ENCODE measurements at regions not wholly inside any gene's neighbourhood (a gene's known extent, or its start where the extent isn't known, plus 50 kb on each side); places are given as distances from the start of the nearest gene placed in this dataset.

DNA sequence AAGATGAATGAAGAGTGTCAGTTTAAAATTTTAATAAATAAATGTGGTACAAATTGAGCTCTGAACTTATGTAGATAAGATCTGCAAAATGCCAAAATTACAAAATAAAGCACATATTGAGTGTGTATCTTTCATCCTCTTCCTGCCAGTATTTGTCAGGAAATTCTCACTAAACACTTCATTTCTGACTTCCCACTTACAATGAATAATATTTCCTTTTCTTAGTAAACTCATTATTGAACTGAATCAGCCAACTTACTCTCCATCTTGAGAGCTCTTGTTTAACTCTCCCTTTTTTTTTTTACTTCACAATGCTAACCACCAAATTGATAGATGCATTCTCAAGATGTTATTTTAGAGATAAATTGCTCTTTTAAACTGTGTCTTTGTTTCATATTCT, 1230.2 kb downstream of the JRKL start:
- DNase-seq (no peak), ATAC-seq (ENCODE audit: low read depth) (no peak)
- Histone ChIP-seq H3K4me3 (ENCODE audit: insufficient read depth, low read depth, low read length) (no peak overlapping the region), H2BK5ac (ENCODE audit: low read depth, low read length, poor library complexity, severe bottlenecking) (no peak overlapping the region), H2BK20ac (ENCODE audit: low read depth, low read length) (no peak overlapping the region), H2AFZ (replicated peaks; ENCODE audit: low read length, poor library complexity) (no peak overlapping the region), H3K36me3 (ENCODE audit: control insufficient read depth, insufficient read depth, low read length) (no peaks in the 10 kb centered on the region), H3K9me3 (ENCODE audit: control insufficient read depth, insufficient read depth, low read length) (peaks cover 8% of the 10 kb centered on the region), H3K9ac (ENCODE audit: low read depth, low read length) (no peak overlapping the region), H3K4me2 (ENCODE audit: low read depth, low read length) (no peak overlapping the region), H3K14ac (replicated peaks; ENCODE audit: low read depth, low read length) (no peak overlapping the region), H3K4ac (ENCODE audit: low read depth, low read length) (no peak overlapping the region), H3K79me1 (ENCODE audit: low read depth in 1 of 2, low read length in 2 of 2) (no peaks in the 10 kb centered on the region), H3K56ac (ENCODE audit: extremely low read depth, insufficient read depth, low read length) (no peak overlapping the region), H2BK15ac (ENCODE audit: low read depth, low read length) (no peak overlapping the region), H4K20me1 (ENCODE audit: insufficient read depth, low read length) (no peaks in the 10 kb centered on the region), H4K8ac (ENCODE audit: low read depth in 2 of 2, low read length in 2 of 2) (no peak overlapping the region), H2AK9ac (replicated peaks; ENCODE audit: low read depth, low read length, poor library complexity) (no peak overlapping the region), H2BK120ac (ENCODE audit: low read depth, low read length) (no peak overlapping the region), H3K4me1 (ENCODE audit: control insufficient read depth, insufficient read depth, low read length) (no peaks in the 10 kb centered on the region), H2AK5ac (ENCODE audit: low read depth, low read length) (no peak overlapping the region), H3K27ac (ENCODE audit: insufficient read depth, low read length) (no peak overlapping the region), H3K23ac (ENCODE audit: low read depth, low read length) (no peak overlapping the region), H3K18ac (ENCODE audit: low read depth, low read length) (no peak overlapping the region), H3K27me3 (ENCODE audit: control insufficient read depth, insufficient read depth, low read length) (no peaks in the 10 kb centered on the region), H4K91ac (ENCODE audit: insufficient read depth, low read depth, low read length) (no peak overlapping the region), H4K5ac (ENCODE audit: low read depth, low read length) (no peak overlapping the region), H3K9me1 (ENCODE audit: insufficient read depth, low read length) (no peaks in the 10 kb centered on the region)
- POLR2A ChIA-PET (ENCODE audit: unreplicated experiment), result no interaction called here
- dilution Hi-C loops (cut with HindIII; ENCODE audit: low sequenced_read_pairs, unreplicated experiment) (no loop called here), intact Hi-C loops (cut with micrococcal nuclease) (loop anchor here (10.0 kb wide), 1 partner anchor 465 kb away; no protein-coding TSS in a partner anchor), in situ Hi-C loops (cut with MboI; ENCODE audit: low sequenced_read_pairs) (no loop called here)
- TF ChIP-seq CEBPB (IDR thresholded peaks at IDR 0.05; ENCODE audit: low read depth, low read length), result no peak
- CTCF ChIA-PET, result no interaction called here
- no TSS peak for BruUV-seq (replicated peaks)

Measured in IMR-90 (cell line).